ENCODE measurements at regions not wholly inside any gene's neighbourhood (a gene's known extent, or its start where the extent isn't known, plus 50 kb on each side); places are given as distances from the start of the nearest gene placed in this dataset.

- no peak for TF ChIP-seq CTCF (IDR thresholded peaks at IDR 0.05; ENCODE audit: low read length)
- TF ChIP-seq EZH2 (optimal IDR thresholded peaks at IDR 0.05; ENCODE audit: low read depth, low read length) = no peak
Measured at GRCh38 chr1:113211467-113211866, 138.5 kb downstream of the LRIG2 start.
